NCI-H446 treated with DMSO at 0.1 percent for 48 hours (cell line): ENCODE measurements at regions not wholly inside any gene's neighbourhood (a gene's known extent, or its start where the extent isn't known, plus 50 kb on each side); places are given as distances from the start of the nearest gene placed in this dataset.

Source experiments
- DNase-seq: peaks from one replicate; lab custom pipeline; 2025; lab: John Stamatoyannopoulos, UW

GRCh38 chr6:44636561-44637248 lies 249.2 kb downstream of the CDC5L start:
- DNase-seq, result peak; percentile 75

- no peak for DNase-seq
Measured at GRCh38 chr6:44641344-44642031, 254.0 kb downstream of the CDC5L start.

- DNase-seq, result no peak
Measured at GRCh38 chr6:44642349-44642748, 254.8 kb downstream of the CDC5L start.

GRCh38 chr6:44642870-44643522 lies 255.5 kb downstream of the CDC5L start:
- DNase-seq, result no peak

GRCh38 chr6:44645276-44645675 lies 257.8 kb downstream of the CDC5L start:
- no peak for DNase-seq

GRCh38 chr6:44646355-44646754 lies 258.8 kb downstream of the CDC5L start:
- no peak for DNase-seq

- no peak for DNase-seq
Measured at GRCh38 chr6:44649365-44650025, 262.0 kb downstream of the CDC5L start.

- DNase-seq, result no peak
Measured at GRCh38 chr6:44650495-44650894, 263.0 kb downstream of the CDC5L start.

- no peak for DNase-seq
Measured at GRCh38 chr6:44650947-44651346, 263.4 kb downstream of the CDC5L start.

GRCh38 chr6:44651604-44652003 lies 264.1 kb downstream of the CDC5L start:
- no peak for DNase-seq

- no peak for DNase-seq
Measured at GRCh38 chr6:44652547-44652946, 265.0 kb downstream of the CDC5L start.

GRCh38 chr6:44653091-44653490 lies 265.6 kb downstream of the CDC5L start:
- DNase-seq, result no peak

GRCh38 chr6:44653761-44654218 lies 266.3 kb downstream of the CDC5L start:
- no peak for DNase-seq

GRCh38 chr6:44655412-44656342 lies 268.2 kb downstream of the CDC5L start:
- DNase-seq, result no peak

GRCh38 chr6:44656691-44657090 lies 269.2 kb downstream of the CDC5L start:
- DNase-seq, result no peak

GRCh38 chr6:44657206-44657819 lies 269.8 kb downstream of the CDC5L start:
- no peak for DNase-seq

- no peak for DNase-seq
Measured at GRCh38 chr6:44658571-44658970, 271.1 kb downstream of the CDC5L start.

GRCh38 chr6:44659726-44660125 lies 272.2 kb downstream of the CDC5L start:
- DNase-seq, result no peak

- DNase-seq, result no peak
Measured at GRCh38 chr6:44660561-44661220, 273.2 kb downstream of the CDC5L start.

- no peak for DNase-seq
Measured at GRCh38 chr6:44661221-44662008, 273.9 kb downstream of the CDC5L start.
